ENCODE measurements at regions not wholly inside any gene's neighbourhood (a gene's known extent, or its start where the extent isn't known, plus 50 kb on each side); places are given as distances from the start of the nearest gene placed in this dataset.

- no peak for TF ChIP-seq CHD7 (IDR thresholded peaks at IDR 0.05; ENCODE audit: insufficient replicate concordance, low read length)
Measured at GRCh38 chr2:240367721-240368120, 67.7 kb upstream of the GPC1 start (continued).

Measured in H1 (cell line).